ENCODE measurements at regions not wholly inside any gene's neighbourhood (a gene's known extent, or its start where the extent isn't known, plus 50 kb on each side); places are given as distances from the start of the nearest gene placed in this dataset.

DNA sequence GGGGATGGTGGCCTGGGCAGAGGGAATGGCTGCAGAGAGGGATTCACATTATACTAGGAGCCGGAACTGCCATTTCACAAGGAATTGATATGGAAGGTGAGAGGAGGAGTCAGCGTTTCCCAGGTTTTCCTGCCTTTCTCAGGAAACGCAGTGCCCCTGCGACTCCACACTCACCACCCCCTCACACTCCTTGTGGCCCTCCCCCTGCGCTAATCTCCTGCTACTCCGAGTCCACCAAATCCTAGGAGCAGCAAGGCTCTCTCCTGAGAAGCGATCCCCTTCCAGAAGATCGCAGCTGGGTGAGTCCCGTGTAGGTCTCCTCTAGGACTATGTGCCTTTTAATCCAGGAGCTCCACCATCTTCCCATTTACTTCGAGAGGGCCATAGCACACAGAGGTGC is 140.6 kb downstream of the VAPA start:
- TF ChIP-seq, protein P1, sequence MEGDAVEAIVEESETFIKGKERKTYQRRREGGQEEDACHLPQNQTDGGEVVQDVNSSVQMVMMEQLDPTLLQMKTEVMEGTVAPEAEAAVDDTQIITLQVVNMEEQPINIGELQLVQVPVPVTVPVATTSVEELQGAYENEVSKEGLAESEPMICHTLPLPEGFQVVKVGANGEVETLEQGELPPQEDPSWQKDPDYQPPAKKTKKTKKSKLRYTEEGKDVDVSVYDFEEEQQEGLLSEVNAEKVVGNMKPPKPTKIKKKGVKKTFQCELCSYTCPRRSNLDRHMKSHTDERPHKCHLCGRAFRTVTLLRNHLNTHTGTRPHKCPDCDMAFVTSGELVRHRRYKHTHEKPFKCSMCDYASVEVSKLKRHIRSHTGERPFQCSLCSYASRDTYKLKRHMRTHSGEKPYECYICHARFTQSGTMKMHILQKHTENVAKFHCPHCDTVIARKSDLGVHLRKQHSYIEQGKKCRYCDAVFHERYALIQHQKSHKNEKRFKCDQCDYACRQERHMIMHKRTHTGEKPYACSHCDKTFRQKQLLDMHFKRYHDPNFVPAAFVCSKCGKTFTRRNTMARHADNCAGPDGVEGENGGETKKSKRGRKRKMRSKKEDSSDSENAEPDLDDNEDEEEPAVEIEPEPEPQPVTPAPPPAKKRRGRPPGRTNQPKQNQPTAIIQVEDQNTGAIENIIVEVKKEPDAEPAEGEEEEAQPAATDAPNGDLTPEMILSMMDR (IDR thresholded peaks at IDR 0.05) = no peak
- TF ChIP-seq POLR2A (IDR thresholded peaks at IDR 0.05) = no peak
